NT2/D1 (cell line): ENCODE measurements at regions not wholly inside any gene's neighbourhood (a gene's known extent, or its start where the extent isn't known, plus 50 kb on each side); places are given as distances from the start of the nearest gene placed in this dataset.

Experiments used
- SUZ12 ChIP-seq: IDR thresholded peaks from 2 replicates; pipeline ENCODE4 v1.6.1; 2011; ENCODE audit not compliant: insufficient read length, insufficient read depth; ENCODE audit errors: extremely low read depth
- ZNF274 ChIP-seq: IDR thresholded peaks from 2 replicates; pipeline ENCODE4 v1.6.1; 2011; ENCODE audit warnings: mild to moderate bottlenecking, low read depth, low read length

DNA sequence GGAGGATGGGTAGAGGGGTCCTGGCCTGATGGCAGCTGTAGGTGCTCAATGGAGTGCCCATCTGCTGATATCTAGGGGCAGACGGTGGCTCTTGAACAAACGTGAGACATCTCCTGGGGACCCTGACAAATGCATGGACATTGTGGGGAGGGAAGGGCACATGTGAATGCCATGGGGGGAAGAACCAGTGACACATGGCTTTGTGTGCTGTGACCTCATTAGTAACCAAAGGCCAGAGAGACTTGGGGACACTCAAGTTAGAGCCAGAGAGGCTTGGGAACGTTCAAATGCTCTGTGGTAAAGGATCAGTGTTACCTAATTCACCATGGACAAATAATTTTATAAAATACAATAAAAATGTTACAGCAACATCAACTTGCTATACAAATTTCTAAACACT, 151.8 kb downstream of the ESM1 start:
- no peak for TF ChIP-seq ZNF274
- no peak for TF ChIP-seq SUZ12
